Calu3 (cell line): ENCODE measurements at regions not wholly inside any gene's neighbourhood (a gene's known extent, or its start where the extent isn't known, plus 50 kb on each side); places are given as distances from the start of the nearest gene placed in this dataset.
"Not testable (repeated sequence)": the region's sequence is repeated elsewhere in the genome, so short reads cannot be mapped to it uniquely, and the experiment has no call there.

Source experiments
- BruUV-seq: library from RNA; stranded (reverse); fragments of 400-500 nt; replicated peaks from 2 replicates; lab custom pipeline; 2021; lab: Mats Ljungman, UMichigan
- CTCF ChIA-PET: fragments of 300-600 bp; sonication (Branson Sonifier 250); formaldehyde crosslinking; loops from one replicate; lab custom pipeline; 2022; ENCODE audit warnings: antibody characterized with exemption; lab: Charles Lee
- DNase-seq: peaks from one replicate; pipeline ENCODE4 v3.0.0; 2022
- H3K27ac Mint-ChIP-seq: one replicate; pipeline ENCODE4 v1.8.0; 2022; ENCODE audit warnings: mixed read lengths; ENCODE audit not compliant: unreplicated experiment
- H3K27me3 Mint-ChIP-seq: one replicate; pipeline ENCODE4 v1.8.0; 2022; ENCODE audit warnings: mixed read lengths; ENCODE audit not compliant: unreplicated experiment
- H3K36me3 Mint-ChIP-seq: one replicate; pipeline ENCODE4 v1.8.0; 2022; ENCODE audit warnings: mild to moderate bottlenecking, moderate library complexity, mixed read lengths; ENCODE audit not compliant: insufficient read depth, unreplicated experiment
- H3K4me1 Mint-ChIP-seq: one replicate; pipeline ENCODE4 v1.8.0; 2022; ENCODE audit warnings: mild to moderate bottlenecking, low read depth, mixed read lengths; ENCODE audit not compliant: unreplicated experiment
- H3K4me3 Mint-ChIP-seq: one replicate; pipeline ENCODE4 v1.8.0; 2022; ENCODE audit warnings: mild to moderate bottlenecking, low read depth, moderate library complexity, mixed read lengths; ENCODE audit not compliant: unreplicated experiment
- H3K9me3 Mint-ChIP-seq: one replicate; pipeline ENCODE4 v1.8.0; 2022; ENCODE audit warnings: low read depth, mixed read lengths; ENCODE audit not compliant: unreplicated experiment
- intact Hi-C: fragments of 100-400 bp; cut with micrococcal nuclease; formaldehyde crosslinking; loops from one replicate; pipeline ENCODE4 v1.10.0; 2022; ENCODE audit not compliant: unreplicated experiment
- TF ChIP-seq, protein P1 (sequence below): fragments of 200-600 bp; IDR thresholded peaks from one replicate; pipeline ENCODE4 v1.8.0; 2022; ENCODE audit warnings: antibody characterized with exemption; ENCODE audit not compliant: unreplicated experiment

DNA sequence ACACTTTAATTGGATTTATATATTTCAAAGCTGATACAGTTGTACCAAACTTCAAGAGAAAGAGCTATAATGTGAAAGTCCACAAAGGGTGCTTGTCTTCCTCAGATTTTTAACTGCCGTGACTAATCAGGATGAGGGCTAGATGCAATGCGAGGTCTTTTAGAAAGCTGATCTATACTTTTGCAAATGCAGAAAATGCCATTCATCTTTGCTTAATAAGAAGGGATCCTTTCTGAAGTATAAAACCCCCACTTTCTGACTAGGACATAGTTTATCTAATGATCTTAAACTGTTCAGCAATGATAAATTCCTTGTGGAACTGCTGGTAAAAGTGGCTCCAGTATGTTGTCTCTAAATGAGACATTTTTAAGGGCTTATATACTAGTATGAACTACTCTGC lies 102.7 kb upstream of the NGF start:
- H3K9me3 Mint-ChIP-seq, result no peaks in the 10 kb centered on the region
- no peak overlapping the region for H3K4me3 Mint-ChIP-seq
- no peak for DNase-seq
- CTCF ChIA-PET, result no interaction called here
- TF ChIP-seq, protein P1, sequence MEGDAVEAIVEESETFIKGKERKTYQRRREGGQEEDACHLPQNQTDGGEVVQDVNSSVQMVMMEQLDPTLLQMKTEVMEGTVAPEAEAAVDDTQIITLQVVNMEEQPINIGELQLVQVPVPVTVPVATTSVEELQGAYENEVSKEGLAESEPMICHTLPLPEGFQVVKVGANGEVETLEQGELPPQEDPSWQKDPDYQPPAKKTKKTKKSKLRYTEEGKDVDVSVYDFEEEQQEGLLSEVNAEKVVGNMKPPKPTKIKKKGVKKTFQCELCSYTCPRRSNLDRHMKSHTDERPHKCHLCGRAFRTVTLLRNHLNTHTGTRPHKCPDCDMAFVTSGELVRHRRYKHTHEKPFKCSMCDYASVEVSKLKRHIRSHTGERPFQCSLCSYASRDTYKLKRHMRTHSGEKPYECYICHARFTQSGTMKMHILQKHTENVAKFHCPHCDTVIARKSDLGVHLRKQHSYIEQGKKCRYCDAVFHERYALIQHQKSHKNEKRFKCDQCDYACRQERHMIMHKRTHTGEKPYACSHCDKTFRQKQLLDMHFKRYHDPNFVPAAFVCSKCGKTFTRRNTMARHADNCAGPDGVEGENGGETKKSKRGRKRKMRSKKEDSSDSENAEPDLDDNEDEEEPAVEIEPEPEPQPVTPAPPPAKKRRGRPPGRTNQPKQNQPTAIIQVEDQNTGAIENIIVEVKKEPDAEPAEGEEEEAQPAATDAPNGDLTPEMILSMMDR, result no peak
- H3K4me1 Mint-ChIP-seq, result no peaks in the 10 kb centered on the region
- intact Hi-C loops, result no loop called here
- no peaks in the 10 kb centered on the region for H3K36me3 Mint-ChIP-seq
- no TSS peak for BruUV-seq
- H3K27me3 Mint-ChIP-seq, result no peaks in the 10 kb centered on the region
- no peak overlapping the region for H3K27ac Mint-ChIP-seq

DNA sequence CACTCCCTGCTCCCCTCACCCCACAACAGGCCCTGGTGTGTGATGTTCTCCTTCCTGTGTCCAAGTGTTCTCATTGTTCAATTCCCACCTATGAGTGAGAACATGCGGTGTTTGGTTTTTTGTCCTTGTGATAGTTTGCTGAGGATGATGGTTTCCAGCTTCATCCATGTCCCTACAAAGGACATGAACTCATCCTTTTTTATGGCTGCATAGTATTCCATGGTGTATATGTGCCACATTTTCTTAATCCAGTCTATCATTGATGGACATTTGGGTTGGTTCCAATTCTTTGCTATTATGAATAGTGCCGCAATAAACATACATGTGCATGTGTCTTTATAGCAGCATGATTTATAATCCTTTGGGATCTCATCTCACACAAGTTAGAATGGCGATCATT lies 101.5 kb upstream of the NGF start:
- H3K36me3 Mint-ChIP-seq, H3K9me3 Mint-ChIP-seq, H3K27ac Mint-ChIP-seq, H3K4me1 Mint-ChIP-seq, DNase-seq, H3K4me3 Mint-ChIP-seq, BruUV-seq, CTCF ChIA-PET, intact Hi-C loops, H3K27me3 Mint-ChIP-seq: not testable (repeated sequence)

DNA sequence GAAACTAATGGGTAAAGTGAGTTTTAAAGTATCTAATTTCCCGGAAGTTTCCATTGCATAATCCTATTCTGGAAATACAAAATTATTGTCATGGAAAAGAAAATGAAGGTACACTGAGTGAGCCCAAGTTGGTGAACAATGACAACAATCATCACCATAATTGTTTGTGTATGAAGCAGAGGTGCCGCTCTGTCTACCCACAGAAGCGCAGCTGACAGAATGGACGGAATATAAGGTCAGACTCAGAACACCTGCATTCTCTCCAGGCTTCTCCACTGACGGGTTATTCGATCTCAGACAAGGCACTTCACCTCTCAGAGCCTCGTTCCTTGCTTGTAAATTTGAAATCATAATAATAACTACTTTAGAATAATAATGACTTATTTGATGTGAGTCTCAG lies 99.1 kb upstream of the NGF start:
- Mint-ChIP-seq H3K4me1 (peaks cover 5% of the 10 kb centered on the region), H3K36me3 (no peaks in the 10 kb centered on the region), H3K27ac (no peak overlapping the region), H3K9me3 (no peaks in the 10 kb centered on the region), H3K4me3 (no peak overlapping the region), H3K27me3 (no peaks in the 10 kb centered on the region)
- no TSS peak for BruUV-seq
- DNase-seq, result no peak
- CTCF ChIA-PET, result no interaction called here
- TF ChIP-seq, protein P1, result no peak
- intact Hi-C loops, result no loop called here

DNA sequence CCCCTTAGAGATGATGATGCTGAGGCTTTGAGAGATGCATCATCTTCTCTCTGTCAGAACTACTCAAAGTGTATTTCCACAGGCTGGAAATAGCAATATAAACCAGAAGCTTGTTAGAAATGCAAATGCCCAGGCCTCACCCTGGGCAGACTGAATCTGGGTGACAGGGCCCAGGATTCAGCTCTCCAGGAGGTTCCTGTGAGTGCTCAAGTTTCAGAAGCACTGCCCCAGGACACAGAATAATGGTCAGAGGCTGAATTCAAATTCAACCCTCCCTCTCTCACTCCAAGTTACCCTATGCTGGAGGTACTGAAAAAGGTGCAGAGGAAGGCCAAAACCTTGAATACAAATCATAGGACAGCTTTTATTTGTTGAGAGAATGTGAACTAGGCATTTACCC lies 98.5 kb upstream of the NGF start:
- CTCF ChIA-PET, result no interaction called here
- TF ChIP-seq, protein P1, result no peak
- H3K9me3 Mint-ChIP-seq, result no peaks in the 10 kb centered on the region
- H3K4me1 Mint-ChIP-seq, result peaks cover 11% of the 10 kb centered on the region
- no peak overlapping the region for H3K4me3 Mint-ChIP-seq
- H3K36me3 Mint-ChIP-seq, result no peaks in the 10 kb centered on the region
- no peaks in the 10 kb centered on the region for H3K27me3 Mint-ChIP-seq
- DNase-seq, result no peak
- BruUV-seq, result no TSS peak
- intact Hi-C loops, result no loop called here
- H3K27ac Mint-ChIP-seq, result no peak overlapping the region

DNA sequence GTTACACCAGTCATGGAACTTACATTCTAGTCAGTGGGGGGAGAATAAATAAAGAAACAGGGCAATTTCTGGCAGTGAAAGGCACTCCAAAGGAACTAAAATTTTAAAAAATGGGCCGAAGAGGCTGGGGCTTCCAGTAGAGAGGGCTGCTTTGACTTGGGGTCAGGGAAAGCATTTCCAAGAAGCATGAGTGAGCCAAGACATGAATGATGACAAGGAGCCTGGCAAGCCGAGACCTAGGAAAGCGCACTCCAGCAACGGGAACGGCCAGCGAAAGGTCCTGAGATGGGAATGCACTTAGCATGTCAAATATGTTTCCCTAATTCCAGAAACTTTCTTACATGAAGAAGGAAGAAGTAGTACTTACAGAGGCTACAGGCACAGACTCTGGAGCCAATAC lies 95.4 kb upstream of the NGF start:
- H3K4me3 Mint-ChIP-seq, result no peak overlapping the region
- no peaks in the 10 kb centered on the region for H3K27me3 Mint-ChIP-seq
- H3K27ac Mint-ChIP-seq, result no peak overlapping the region
- intact Hi-C loops, result no loop called here
- TF ChIP-seq, protein P1, result no peak
- no TSS peak for BruUV-seq
- H3K9me3 Mint-ChIP-seq, result no peaks in the 10 kb centered on the region
- H3K4me1 Mint-ChIP-seq, result peaks cover 42% of the 10 kb centered on the region
- CTCF ChIA-PET, result no interaction called here
- peaks cover 8% of the 10 kb centered on the region for H3K36me3 Mint-ChIP-seq
- no peak for DNase-seq
